ENCODE measurements at regions not wholly inside any gene's neighbourhood (a gene's known extent, or its start where the extent isn't known, plus 50 kb on each side); places are given as distances from the start of the nearest gene placed in this dataset.

DNA sequence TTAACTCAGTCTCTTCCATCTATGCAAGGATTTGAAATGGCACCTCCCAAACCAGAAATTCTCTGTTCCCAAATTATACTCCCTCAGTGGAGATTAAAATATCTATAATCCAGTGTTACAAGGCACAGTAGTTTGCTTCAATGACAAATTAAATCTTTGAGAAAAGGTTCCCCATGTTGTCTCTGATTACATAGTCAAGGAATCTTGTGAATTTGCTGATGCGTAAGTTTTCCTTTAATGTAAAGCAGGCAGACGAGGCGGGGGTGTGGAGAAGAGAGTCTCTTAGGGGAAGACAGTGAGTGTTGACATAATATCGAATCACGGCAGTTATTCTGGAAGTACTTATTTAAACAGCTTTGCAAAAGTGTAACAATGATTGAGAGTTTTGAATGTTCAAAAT, 236.4 kb upstream of the RARB start:
- TF ChIP-seq CTCF (IDR thresholded peaks at IDR 0.05) (no peak), MAFK (IDR thresholded peaks at IDR 0.05; ENCODE audit: partially characterized antibody) (peak; percentile 78), HOXA7 (CRISPR knock-in tag; IDR thresholded peaks at IDR 0.05) (no peak), MYC (IDR thresholded peaks at IDR 0.05; ENCODE audit: borderline replicate concordance, low read length) (no peak)
